HG03280 (cell line): ENCODE measurements at regions not wholly inside any gene's neighbourhood (a gene's known extent, or its start where the extent isn't known, plus 50 kb on each side); places are given as distances from the start of the nearest gene placed in this dataset.

ENCODE experiments used
- ATAC-seq: cut with Tn5 transposase; IDR thresholded peaks from one replicate; pipeline ENCODE4 v1.9.1; 2021; ENCODE audit warnings: mild to moderate bottlenecking, moderate library complexity; ENCODE audit not compliant: unreplicated experiment

DNA sequence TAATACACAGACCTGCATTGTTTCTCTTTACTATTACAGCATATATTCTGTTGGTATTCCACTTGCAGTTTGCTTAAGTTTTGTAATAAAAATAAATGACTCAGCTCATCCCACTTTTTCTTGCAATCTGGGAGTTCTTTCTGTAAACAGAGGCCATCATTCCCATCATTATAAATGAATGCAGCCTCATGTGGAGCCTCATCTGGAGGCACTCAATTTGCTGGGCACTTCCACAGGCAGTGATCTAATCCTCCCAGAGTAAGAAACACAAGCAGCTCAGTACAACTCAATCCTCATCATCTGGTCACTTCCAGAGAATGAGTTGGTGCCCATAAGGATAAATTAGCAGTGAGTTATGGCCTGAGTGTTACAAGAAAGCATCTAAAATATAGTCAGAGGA, 2801.9 kb downstream of the PCDH9 start:
- ATAC-seq, result no peak

- no peak for ATAC-seq
Observed at GRCh38 chr13:64423467-64423866, 2806.7 kb downstream of the PCDH9 start.

DNA sequence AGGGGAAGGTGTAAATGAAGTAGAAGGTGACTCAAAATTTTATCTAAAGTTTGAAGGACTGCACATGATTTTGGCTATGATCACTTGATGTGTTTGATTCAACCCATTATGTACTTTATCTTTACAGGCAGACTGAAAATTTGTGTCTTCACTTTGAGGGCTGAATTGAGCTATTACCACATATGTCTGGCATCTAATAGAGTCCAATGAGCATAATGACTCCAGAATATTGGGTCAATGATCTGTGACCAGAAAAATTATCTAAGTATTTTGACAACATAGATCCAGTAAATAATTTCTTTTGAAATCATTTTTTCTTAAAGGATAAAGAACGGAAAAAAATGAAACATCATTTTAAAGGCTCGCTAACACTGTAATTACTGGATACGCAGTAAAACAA, 2810.0 kb downstream of the PCDH9 start:
- ATAC-seq, result no peak

GRCh38 chr13:64417581-64417980, 2812.6 kb downstream of the PCDH9 start:
- no peak for ATAC-seq

DNA sequence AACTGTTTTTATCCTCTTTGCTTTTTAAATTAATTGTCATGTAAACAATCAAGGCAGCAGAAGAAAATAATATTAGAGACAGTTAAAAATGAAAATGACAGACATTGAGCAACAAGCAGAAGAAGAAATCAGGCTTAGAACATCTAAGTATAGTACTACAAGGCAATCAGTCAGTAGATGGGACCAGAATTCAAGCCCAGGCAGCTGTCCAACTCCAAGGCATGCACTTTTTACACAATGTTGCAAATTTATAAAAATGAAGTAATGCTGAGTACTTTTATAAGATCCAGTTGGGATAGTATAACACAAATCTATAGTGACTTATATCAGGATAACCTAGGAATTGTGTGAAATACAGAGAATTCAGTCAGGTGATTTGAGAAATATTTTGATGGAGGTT, 2815.8 kb downstream of the PCDH9 start:
- ATAC-seq, result no peak

GRCh38 chr13:64413529-64413928, 2816.6 kb downstream of the PCDH9 start:
- no peak for ATAC-seq

- ATAC-seq, result no peak
Observed at GRCh38 chr13:64410276-64411053, 2819.7 kb downstream of the PCDH9 start.

GRCh38 chr13:64397701-64398100, 2832.4 kb downstream of the PCDH9 start:
- no peak for ATAC-seq

- no peak for ATAC-seq
Observed at GRCh38 chr13:64377606-64378005, 2852.5 kb downstream of the PCDH9 start.

- no peak for ATAC-seq
Observed at GRCh38 chr13:64371461-64371860, 2858.7 kb downstream of the PCDH9 start.

GRCh38 chr13:64371045-64371444, 2859.1 kb downstream of the PCDH9 start:
- no peak for ATAC-seq

- no peak for ATAC-seq
Observed at GRCh38 chr13:64369121-64369520, 2861.0 kb downstream of the PCDH9 start.

DNA sequence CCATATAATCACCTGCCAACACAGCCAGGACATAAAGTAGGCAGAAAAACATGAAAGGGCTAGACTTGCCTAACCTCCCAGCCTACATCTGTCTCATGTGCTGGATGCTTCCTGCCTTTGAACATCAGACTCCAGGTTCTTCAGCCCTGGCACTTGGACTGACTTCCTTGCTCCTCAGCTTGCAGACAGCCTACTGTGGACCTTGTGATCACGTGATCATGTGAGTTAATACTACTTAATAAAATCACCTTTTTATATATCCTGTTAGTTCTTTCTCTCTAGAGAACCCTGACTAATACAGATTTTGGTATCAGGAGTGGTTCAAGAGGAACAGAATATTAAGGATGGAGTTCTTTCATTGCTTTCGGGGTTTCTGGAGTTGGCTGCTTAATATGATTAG, 2867.6 kb downstream of the PCDH9 start:
- ATAC-seq, result no peak

DNA sequence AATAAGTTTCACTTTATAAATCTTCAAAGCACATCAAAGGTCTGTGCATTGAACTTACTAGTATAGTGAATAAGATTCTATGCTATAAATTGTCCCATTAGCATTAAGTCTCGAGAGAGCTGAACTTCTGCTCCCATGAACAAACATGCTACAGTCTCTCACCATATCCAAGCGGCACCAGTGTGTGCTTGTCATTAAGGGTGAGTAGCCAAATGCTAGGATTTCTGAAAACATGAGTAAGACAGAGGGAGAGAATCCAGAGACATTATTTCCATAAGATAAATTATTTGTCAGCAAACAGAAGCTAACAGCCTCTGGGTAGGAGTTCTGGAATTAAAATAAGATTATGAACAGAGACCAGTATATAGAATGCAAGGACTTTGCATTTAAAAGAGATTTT, 2882.5 kb downstream of the PCDH9 start:
- ATAC-seq, result no peak

- ATAC-seq, result no peak
Observed at GRCh38 chr13:64339373-64340063, 2890.6 kb downstream of the PCDH9 start.

DNA sequence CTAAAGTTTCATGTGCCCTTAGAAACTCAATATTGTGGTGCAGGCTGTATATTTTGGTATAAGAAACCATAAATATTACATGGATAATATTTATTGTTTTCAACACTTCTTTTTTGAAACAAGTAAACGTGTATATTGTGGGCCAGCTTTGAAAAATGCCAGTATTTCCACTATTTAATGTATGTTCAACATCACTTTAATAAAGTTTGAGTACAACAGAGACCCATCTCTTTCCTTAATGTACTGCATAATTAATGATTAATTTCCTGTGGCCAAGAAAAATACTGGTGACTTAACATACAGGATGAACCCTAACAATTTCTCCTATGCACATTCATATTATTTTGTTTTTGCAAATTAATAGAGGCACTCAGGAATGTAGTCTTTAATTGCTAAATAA, 2891.5 kb downstream of the PCDH9 start:
- ATAC-seq, result no peak

GRCh38 chr13:64333888-64334287, 2896.2 kb downstream of the PCDH9 start:
- ATAC-seq, result no peak

- ATAC-seq, result no peak
Observed at GRCh38 chr13:64332048-64332447, 2898.1 kb downstream of the PCDH9 start.

DNA sequence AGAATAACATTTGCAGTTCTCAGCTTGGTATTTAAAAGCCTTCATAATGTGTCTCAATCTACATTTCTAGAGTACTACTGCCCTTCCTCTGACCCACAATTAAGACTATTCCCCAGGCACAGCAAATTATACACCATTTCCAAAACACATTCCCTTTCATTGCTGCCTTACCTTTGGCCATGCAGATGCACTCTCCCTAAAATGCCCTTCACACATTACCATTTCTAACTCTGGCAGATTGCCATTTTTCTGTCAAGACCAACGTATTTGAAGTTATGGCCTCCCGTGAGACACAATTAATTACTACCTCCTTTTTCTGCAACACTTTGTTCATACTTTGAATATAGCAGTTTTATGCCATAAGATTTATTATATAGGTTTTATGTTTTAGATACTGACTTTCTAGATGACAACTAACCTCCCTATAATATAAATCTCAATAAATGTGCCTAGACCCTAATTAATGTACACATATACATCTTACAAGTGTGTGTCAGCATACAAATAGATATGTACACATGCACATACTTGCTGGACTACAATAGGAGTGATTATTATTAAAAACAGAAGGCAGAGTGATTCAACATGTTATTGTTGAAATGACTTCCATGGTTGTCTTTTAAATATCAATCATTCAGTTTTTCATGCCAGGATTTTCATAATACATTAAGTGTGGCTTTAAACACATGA, 2902.5 kb downstream of the PCDH9 start:
- no peak for ATAC-seq

- ATAC-seq, result no peak
Observed at GRCh38 chr13:64314331-64314730, 2898.7 kb upstream of the PCDH20 start.

GRCh38 chr13:64311948-64312347, 2896.3 kb upstream of the PCDH20 start:
- ATAC-seq, result no peak

DNA sequence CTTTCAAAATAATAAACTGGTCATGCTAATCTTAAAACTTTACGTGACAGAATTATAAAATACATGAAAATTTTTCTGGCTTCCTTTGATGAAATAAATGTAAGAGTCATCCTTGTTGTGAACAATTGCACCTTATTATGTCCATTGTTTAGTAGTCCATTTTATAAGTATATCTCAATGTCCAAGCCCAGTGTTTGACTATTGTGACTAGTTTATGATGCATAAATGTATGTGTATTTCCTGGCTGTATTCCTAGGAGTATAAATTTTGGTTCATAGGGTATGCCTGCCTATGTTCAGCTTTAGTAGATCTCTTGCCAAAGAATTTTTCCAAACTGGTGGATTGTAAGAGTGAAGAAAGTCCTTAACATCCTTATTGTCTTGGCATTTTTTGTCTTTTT, 2895.5 kb upstream of the PCDH20 start:
- no peak for ATAC-seq
